K562 (cell line): ENCODE measurements at regions not wholly inside any gene's neighbourhood (a gene's known extent, or its start where the extent isn't known, plus 50 kb on each side); places are given as distances from the start of the nearest gene placed in this dataset.

ENCODE experiments used
- ATAC-seq: fragments of 200-7000 bp; cut with Tn5 transposase; 3 replicates; pipeline ENCODE4 v1.9.1; 2020; ENCODE audit warnings: moderate library complexity
- BruUV-seq: library from RNA; stranded (reverse); fragments of 400-500 nt; replicated peaks from 2 replicates; lab custom pipeline; 2021; lab: Mats Ljungman, UMichigan
- CTCF ChIA-PET: fragments of 300-600 bp; formaldehyde crosslinking; extraction: SDS; loops from one replicate; lab custom pipeline; 2021; ENCODE audit warnings: low intra/inter-chr PET ratio; lab: Yijun Ruan, JAX
- POLR2A ChIA-PET: fragments of 300-600, 350-650 bp; sonication (Branson Sonifier 250); formaldehyde crosslinking; extraction: SDS; loops from one replicate; lab custom pipeline; 2021; ENCODE audit warnings: antibody characterized with exemption, inconsistent platforms; lab: Yijun Ruan, JAX
- DNase-seq, 4 experiments: peaks; one replicate each; pipeline versions ENCODE4 v3.0.0 to v3.0.0-alpha.2; 2011 to 2018; ENCODE audit warnings: low spot score in 3 of 4, mixed read lengths in 3 of 4; ENCODE audit errors: extremely low read depth in 1 of 4
- FAIRE-seq: peaks from 2 replicates; lab custom pipeline; 2011; peaks lifted over from hg19 to GRCh38; lab: Jason Lieb, UNC
- H2AFZ ChIP-seq: 2 replicates; pipeline ENCODE4 v1.6.0; 2011; ENCODE audit warnings: low read depth, low read length, control low read depth, inconsistent platforms
- H3K27ac ChIP-seq: fragments of 200-600 bp; 3 replicates; pipeline ENCODE4 v1.8.0; 2011; ENCODE audit warnings: low read depth, mild to moderate bottlenecking, control low read depth, inconsistent platforms, low read length, moderate library complexity, mixed read lengths; ENCODE audit errors: extremely low read depth
- H3K27me3 ChIP-seq, 2 experiments: fragments of 300-600 bp in 1 of 2; 2 replicates in 1 of 2; 3 replicates in 1 of 2; pipeline versions ENCODE4 v1.6.0 to v1.8.0; 2011; ENCODE audit warnings: inconsistent platforms in 2 of 2, low read length in 2 of 2, mild to moderate bottlenecking in 1 of 2, mixed read lengths in 1 of 2, moderate library complexity in 1 of 2; ENCODE audit not compliant: control insufficient read depth in 2 of 2, insufficient read depth in 2 of 2
- H3K36me3 ChIP-seq: fragments of 300-600 bp; 3 replicates; pipeline ENCODE4 v1.8.0; 2011; ENCODE audit warnings: mild to moderate bottlenecking, low read length, inconsistent platforms; ENCODE audit not compliant: control insufficient read depth, insufficient read depth
- H3K4me1 ChIP-seq, 2 experiments: fragments of 200-600 bp in 1 of 2; replicated peaks in 1 of 2; 2 replicates in 1 of 2; 3 replicates in 1 of 2; pipeline versions ENCODE4 v1.5.1 to v1.8.0; 2011; ENCODE audit warnings: inconsistent platforms in 2 of 2, low read length in 2 of 2, mild to moderate bottlenecking in 1 of 2, mixed read lengths in 1 of 2, moderate library complexity in 1 of 2; ENCODE audit not compliant: control insufficient read depth in 2 of 2, insufficient read depth in 2 of 2
- H3K4me2 ChIP-seq: 2 replicates; pipeline ENCODE4 v1.6.1; 2011; ENCODE audit warnings: low read length, control low read depth, inconsistent platforms, mixed read lengths; ENCODE audit not compliant: insufficient read depth
- H3K4me3 ChIP-seq: fragments of 200-600 bp; sonication (generic), shearing (Covaris generic); 2 replicates; pipeline ENCODE4 v1.5.1; 2016; ENCODE audit warnings: control low read depth, inconsistent platforms
- H3K79me2 ChIP-seq: fragments of 200-600 bp; 3 replicates; pipeline ENCODE4 v1.8.0; 2011; ENCODE audit warnings: low read length, inconsistent platforms; ENCODE audit not compliant: control insufficient read depth, insufficient read depth
- H3K9ac ChIP-seq, 2 experiments: 2 replicates each; pipeline versions ENCODE4 v1.6.0 to v1.6.1; 2011; ENCODE audit warnings: low read depth in 2 of 2, low read length in 2 of 2, control low read depth in 1 of 2, inconsistent platforms in 1 of 2, mild to moderate bottlenecking in 1 of 2, mixed read lengths in 1 of 2; ENCODE audit not compliant: insufficient read depth in 1 of 2
- H3K9me1 ChIP-seq: one replicate; pipeline ENCODE4 v1.6.0; 2011; ENCODE audit warnings: inconsistent platforms, mild to moderate bottlenecking, low read length, moderate library complexity; ENCODE audit not compliant: control insufficient read depth, insufficient read depth
- H3K9me3 ChIP-seq: replicated peaks from 2 replicates; pipeline ENCODE4 v1.5.1; 2011; ENCODE audit warnings: low read depth, low read length, inconsistent platforms; ENCODE audit not compliant: control insufficient read depth, insufficient read depth
- H4K20me1 ChIP-seq: replicated peaks from 2 replicates; pipeline ENCODE4 v1.6.1; 2011; ENCODE audit warnings: low read length, inconsistent platforms, mixed read lengths; ENCODE audit not compliant: control insufficient read depth, insufficient read depth
- CLOCK ChIP-seq: fragments of 250-450 bp; sonication (Bioruptor Pico); IDR thresholded peaks from 2 replicates; pipeline ENCODE4 v1.4.0; 2020; ENCODE audit warnings: mild to moderate bottlenecking, moderate library complexity, borderline replicate concordance
- EZH2 ChIP-seq: IDR thresholded peaks from 2 replicates; pipeline ENCODE4 v1.6.1; 2012; ENCODE audit warnings: low read depth, mild to moderate bottlenecking, inconsistent platforms, low read length, borderline replicate concordance
- GABPA ChIP-seq: fragments of 200-800 bp; sonication (Bioruptor generic); conservative IDR thresholded peaks from 2 replicates; pipeline ENCODE4 v1.6.1; 2016; ENCODE audit warnings: low read depth, missing genetic modification characterization, missing compliant biosample characterization
- PHF8 ChIP-seq: fragments of 200-600 bp; sonication (generic); IDR thresholded peaks from 2 replicates; pipeline ENCODE4 v1.6.1; 2012; ENCODE audit warnings: mixed run types, mild to moderate bottlenecking, inconsistent platforms, low read length, moderate library complexity, borderline replicate concordance
- RBM14 ChIP-seq: fragments of 200-400 bp; formaldehyde crosslinking; IDR thresholded peaks from 2 replicates; pipeline ENCODE4 v1.6.1; 2018; ENCODE audit warnings: low read depth, mild to moderate bottlenecking, low read length, moderate library complexity, borderline replicate concordance; ENCODE audit not compliant: insufficient read depth
- RHOXF2B ChIP-seq: fragments of 250-450 bp; sonication (Bioruptor Pico); conservative IDR thresholded peaks from 2 replicates; pipeline ENCODE4 v1.5.1; 2021
- SAP30 ChIP-seq: fragments of 200-600 bp; sonication (generic); IDR thresholded peaks from 2 replicates; pipeline ENCODE4 v1.6.1; 2012; ENCODE audit warnings: borderline replicate concordance, low read depth, mild to moderate bottlenecking, moderate library complexity, low read length, control low read depth, inconsistent platforms; ENCODE audit not compliant: insufficient read depth, poor library complexity, severe bottlenecking
- STAT5B ChIP-seq: fragments of 250-450 bp; sonication (Bioruptor Pico); IDR thresholded peaks from 2 replicates; pipeline ENCODE4 v1.8.0; 2021; ENCODE audit warnings: mild to moderate bottlenecking, inconsistent platforms
- TARDBP ChIP-seq: fragments of 450-650 bp; IDR thresholded peaks from 2 replicates; pipeline ENCODE4 v1.6.1; 2016
- TEAD4 ChIP-seq, 2 experiments: sonication (generic) in 1 of 2; formaldehyde crosslinking in 1 of 2; IDR thresholded peaks; 2 replicates each; pipeline versions ENCODE4 v1.6.1 to v1.8.0; 2012 to 2022; ENCODE audit warnings: borderline replicate concordance in 1 of 2, inconsistent platforms in 1 of 2, low read length in 1 of 2, mild to moderate bottlenecking in 1 of 2, missing genetic modification reagents in 1 of 2
- USF1 ChIP-seq: sonication (generic); formaldehyde crosslinking; IDR thresholded peaks from 2 replicates; pipeline ENCODE4 v1.9.0; 2022; ENCODE audit warnings: mild to moderate bottlenecking, missing genetic modification reagents
- XRCC5 ChIP-seq: fragments of 200-400 bp; formaldehyde crosslinking; IDR thresholded peaks from 2 replicates; pipeline ENCODE4 v1.6.1; 2017; ENCODE audit warnings: low read depth, mild to moderate bottlenecking, low read length
- YBX1 ChIP-seq: fragments of 450-650 bp; IDR thresholded peaks from 2 replicates; pipeline ENCODE4 v1.7.1; 2016; ENCODE audit warnings: mild to moderate bottlenecking
- ZBTB2 ChIP-seq: fragments of 450-650 bp; IDR thresholded peaks from 2 replicates; pipeline ENCODE4 v1.6.1; 2016; ENCODE audit warnings: antibody characterized with exemption
- ZNF239 ChIP-seq: fragments of 250-450 bp; sonication (Bioruptor Pico); IDR thresholded peaks from 2 replicates; pipeline ENCODE4 v1.4.0; 2020; ENCODE audit warnings: mild to moderate bottlenecking
- ZNF551 ChIP-seq: fragments of 250-450 bp; sonication (Bioruptor Pico); IDR thresholded peaks from 2 replicates; pipeline ENCODE4 v1.5.0; 2021; ENCODE audit warnings: mild to moderate bottlenecking, moderate library complexity
- ZZZ3 ChIP-seq: fragments of 450-650 bp; IDR thresholded peaks from 2 replicates; pipeline ENCODE4 v1.6.1; 2016; ENCODE audit warnings: antibody characterized with exemption, mild to moderate bottlenecking, moderate library complexity
- WGBS: fragments of 100-300 bp; shearing (Covaris generic); methylation state at CpG from one replicate; pipeline ENCODE4 v1.1.6; 2016; ENCODE audit warnings: low coverage, mixed read lengths; ENCODE audit not compliant: insufficient coverage; ENCODE audit errors: missing lambda C conversion rate; 5-methylcytosine and 5-hydroxymethylcytosine counted together
- in situ Hi-C: fragments of 300-500 bp; cut with MboI; formaldehyde crosslinking; loops from 4 replicates; pipeline ENCODE4 v1.15.0; 2018; ENCODE audit warnings: inconsistent platforms, mixed read lengths
- intact Hi-C: fragments of 100-400 bp; cut with micrococcal nuclease; formaldehyde crosslinking; loops from 2 replicates; pipeline ENCODE4 v1.14.2; 2022
- TF ChIP-seq, protein P1 (sequence below): sonication (generic); formaldehyde crosslinking; IDR thresholded peaks from 2 replicates; pipeline ENCODE4 v1.8.1; 2022; ENCODE audit warnings: missing genetic modification reagents

GRCh38 chr5:67992923-67993322 is 222.6 kb upstream of the PIK3R1 start:
- CTCF ChIA-PET = no interaction called here
- DNase-seq = no peak
- in situ Hi-C loops (no loop called here), intact Hi-C loops (no loop called here)
- Histone ChIP-seq H3K9me1 (no peaks in the 10 kb centered on the region), H3K36me3 (no peaks in the 10 kb centered on the region), H3K9ac (no peak overlapping the region), H3K4me3 (no peak overlapping the region), H4K20me1 (no peaks in the 10 kb centered on the region), H3K79me2 (no peaks in the 10 kb centered on the region), H3K27ac (no peak overlapping the region), H3K4me2 (no peak overlapping the region), H2AFZ (no peak overlapping the region), H3K27me3 (0 out of 5 replicates have a peak, but pooled peaks cover 0 to 9% of the 10 kb centered on the region in 2 experiments), H3K4me1 (no peaks in the 10 kb centered on the region), H3K9me3 (no peaks in the 10 kb centered on the region)
- POLR2A ChIA-PET = no interaction called here
- TF ChIP-seq XRCC5 = no peak
- TF ChIP-seq EZH2 = no peak
- TF ChIP-seq SAP30 = no peak
- no peak for TF ChIP-seq CLOCK
- no peak for TF ChIP-seq RHOXF2B
- no peak for TF ChIP-seq ZBTB2
- no peak for TF ChIP-seq PHF8
- TF ChIP-seq, protein P1, sequence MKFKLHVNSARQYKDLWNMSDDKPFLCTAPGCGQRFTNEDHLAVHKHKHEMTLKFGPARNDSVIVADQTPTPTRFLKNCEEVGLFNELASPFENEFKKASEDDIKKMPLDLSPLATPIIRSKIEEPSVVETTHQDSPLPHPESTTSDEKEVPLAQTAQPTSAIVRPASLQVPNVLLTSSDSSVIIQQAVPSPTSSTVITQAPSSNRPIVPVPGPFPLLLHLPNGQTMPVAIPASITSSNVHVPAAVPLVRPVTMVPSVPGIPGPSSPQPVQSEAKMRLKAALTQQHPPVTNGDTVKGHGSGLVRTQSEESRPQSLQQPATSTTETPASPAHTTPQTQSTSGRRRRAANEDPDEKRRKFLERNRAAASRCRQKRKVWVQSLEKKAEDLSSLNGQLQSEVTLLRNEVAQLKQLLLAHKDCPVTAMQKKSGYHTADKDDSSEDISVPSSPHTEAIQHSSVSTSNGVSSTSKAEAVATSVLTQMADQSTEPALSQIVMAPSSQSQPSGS = no peak
- TF ChIP-seq ZNF239 (CRISPR knock-in tag) = no peak
- TF ChIP-seq ZNF551 (CRISPR knock-in tag) = no peak
- TF ChIP-seq USF1 (CRISPR knock-in tag) = no peak
- no peak for TF ChIP-seq RBM14
- TF ChIP-seq YBX1 = no peak
- no peak for TF ChIP-seq TEAD4 (IDR thresholded peaks at IDR 0.05; ENCODE audit: low read length)
- TF ChIP-seq TEAD4 (CRISPR knock-in tag; IDR thresholded peaks at IDR 0.05; ENCODE audit: borderline replicate concordance) = no peak
- TF ChIP-seq STAT5B (CRISPR knock-in tag) = no peak
- TF ChIP-seq GABPA (tag) = no peak
- no peak for TF ChIP-seq TARDBP
- TF ChIP-seq ZZZ3 = no peak
- ATAC-seq = no peak
- no peak for FAIRE-seq
- 2% methylated on average over 3 of the region's 3 CpGs for WGBS
- no TSS peak for BruUV-seq
